ENCODE measurements at regions not wholly inside any gene's neighbourhood (a gene's known extent, or its start where the extent isn't known, plus 50 kb on each side); places are given as distances from the start of the nearest gene placed in this dataset.

- TF ChIP-seq CTCF (IDR thresholded peaks at IDR 0.05 in 4 of 5, conservative IDR thresholded peaks at IDR 0.05 in 1 of 5), result no peak
- TF ChIP-seq POLR2A (IDR thresholded peaks at IDR 0.05), result no peak
Observed at GRCh38 chr12:25887367-25887766, 71.1 kb upstream of the RASSF8 start.

Measured in gastrocnemius medialis (tissue), 4 donors.